Lung (tissue), 11 donors: ENCODE measurements at regions not wholly inside any gene's neighbourhood (a gene's known extent, or its start where the extent isn't known, plus 50 kb on each side); places are given as distances from the start of the nearest gene placed in this dataset.

Source experiments
- ATAC-seq: fragments of 200-7000 bp; cut with Tn5 transposase; one replicate; pipeline ENCODE4 v1.9.1; 2020; ENCODE audit warnings: moderate number of reproducible peaks; ENCODE audit not compliant: insufficient read depth, low FRiP score
- DNase-seq, 3 donors: peaks; one replicate each; pipeline ENCODE4 v3.0.0-alpha.2; 2013 to 2017
- H3K27ac ChIP-seq, 2 donors: one replicate each; pipeline ENCODE4 v1.5.1; 2013; ENCODE audit warnings: mild to moderate bottlenecking in 2 of 2, moderate library complexity in 2 of 2, control low read depth in 1 of 2, inconsistent platforms in 1 of 2, low read depth in 1 of 2, low read length in 1 of 2
- H3K27me3 ChIP-seq, 3 donors: one replicate each; pipeline ENCODE4 v1.5.1; 2013; ENCODE audit warnings: low read length in 2 of 3; ENCODE audit not compliant: control insufficient read depth in 3 of 3, insufficient read depth in 3 of 3
- H3K36me3 ChIP-seq, 4 donors: one replicate each; pipeline ENCODE4 v1.5.1; 2013; ENCODE audit warnings: low read length in 4 of 4, mild to moderate bottlenecking in 1 of 4, moderate library complexity in 1 of 4; ENCODE audit not compliant: control insufficient read depth in 4 of 4, insufficient read depth in 4 of 4
- H3K4me1 ChIP-seq, 5 donors: one replicate each; pipeline ENCODE4 v1.5.1; 2013; ENCODE audit warnings: low read length in 5 of 5, mild to moderate bottlenecking in 2 of 5, moderate library complexity in 1 of 5; ENCODE audit not compliant: control insufficient read depth in 5 of 5, insufficient read depth in 5 of 5
- H3K4me3 ChIP-seq: one replicate; pipeline ENCODE4 v1.5.1; 2013; ENCODE audit warnings: mild to moderate bottlenecking, control low read depth, moderate library complexity
- H3K9ac ChIP-seq, 2 donors: one replicate each; pipeline ENCODE4 v1.5.1; 2013; ENCODE audit warnings: low read length in 2 of 2, control low read depth in 1 of 2; ENCODE audit not compliant: insufficient read depth in 1 of 2
- H3K9me3 ChIP-seq, 4 donors: one replicate each; pipeline ENCODE4 v1.5.1; 2013; ENCODE audit warnings: low read length in 3 of 4, mild to moderate bottlenecking in 1 of 4, moderate library complexity in 1 of 4; ENCODE audit not compliant: control insufficient read depth in 4 of 4, insufficient read depth in 3 of 4
- WGBS, 2 donors: extraction: QIAGEN DNeasy Blood & Tissue Kit; methylation state at CpG; one replicate each; pipeline ENCODE4 v1.1.7; 2013; 5-methylcytosine and 5-hydroxymethylcytosine counted together
- TF ChIP-seq, protein P1 (sequence below): IDR thresholded peaks from 2 replicates; pipeline ENCODE4 v1.5.1; 2012; ENCODE audit warnings: mild to moderate bottlenecking; ENCODE audit errors: control extremely low read depth, extremely low read depth
- donor health status: control.
- donor health status: control.
- donor health status: Bipolar disorder and iron deficiency.
- donor health status: healthy.
- donor health status: DM: yes; HTN: yes; CAD: no.

DNA sequence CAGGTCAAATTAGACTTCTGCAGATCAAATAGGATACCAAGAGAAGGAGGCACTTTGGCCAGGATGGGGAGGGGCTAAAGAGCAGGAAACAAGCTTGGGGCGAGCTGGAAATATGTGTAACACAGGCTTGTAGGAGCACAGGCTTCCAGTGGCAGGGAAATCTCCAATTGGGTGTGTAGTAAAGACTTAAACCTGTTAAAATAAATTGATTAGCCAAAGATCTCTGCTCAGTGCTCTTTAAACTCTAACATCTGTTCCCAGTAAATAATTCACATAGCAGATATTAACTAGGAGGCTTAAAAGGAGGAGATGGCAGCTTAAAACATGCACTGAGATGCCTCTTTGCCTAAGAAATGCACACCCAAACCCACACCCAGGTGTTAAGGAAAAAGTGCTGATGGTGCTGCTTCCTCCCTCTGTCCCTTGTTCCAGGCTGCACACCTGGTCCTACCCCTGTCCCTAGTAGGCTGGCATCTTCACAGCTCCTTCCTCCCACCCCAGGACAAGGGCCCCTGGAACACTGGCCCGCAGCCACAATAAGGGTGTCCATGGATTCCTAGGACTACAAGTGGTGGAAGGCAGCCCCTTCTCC lies 93.5 kb upstream of the MLN start:
- 58 to 65% methylated on average over 2 of the region's 2 CpGs for whole genome bisulfite sequencing, 2 donors
- no peak overlapping the region for H3K9ac ChIP-seq

DNA sequence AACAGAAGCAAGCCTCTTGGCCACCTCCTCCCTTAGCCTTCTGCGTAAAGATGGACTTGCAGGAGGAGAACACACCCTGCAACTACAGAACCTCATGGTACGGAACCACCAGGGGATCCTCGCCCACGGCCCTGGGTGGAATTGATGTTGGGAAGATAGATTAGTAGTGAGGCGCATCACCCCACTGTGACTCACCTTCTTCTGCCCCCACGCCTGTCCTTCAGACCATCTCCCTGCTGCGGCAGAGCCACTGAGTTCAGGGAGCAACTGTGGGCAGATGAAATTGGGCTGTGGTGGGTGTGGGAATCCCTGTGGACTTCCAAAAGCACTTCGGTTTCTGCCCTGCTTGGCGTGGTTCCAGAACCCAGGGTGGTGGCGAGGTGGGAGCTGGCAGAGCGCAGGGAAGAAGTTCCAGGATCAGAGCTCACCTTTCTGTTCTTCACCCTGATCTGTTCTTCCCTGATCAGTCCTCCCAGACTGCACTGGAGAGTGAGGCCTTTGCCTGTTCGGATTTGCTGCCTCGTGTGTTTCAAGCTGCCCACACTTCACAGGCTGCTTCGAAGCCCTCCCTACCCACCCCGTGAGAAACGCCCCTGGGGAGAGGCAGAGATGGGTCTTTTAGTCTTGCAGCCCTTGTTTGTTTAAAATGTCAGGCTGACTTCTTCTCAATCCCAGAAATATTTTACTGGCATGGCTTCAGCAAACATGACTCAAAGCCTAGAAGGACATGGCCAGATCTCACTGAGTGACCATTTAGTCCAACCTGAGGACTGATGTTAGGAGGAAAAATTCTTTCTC lies 92.8 kb upstream of the MLN start:
- TF ChIP-seq, protein P1, sequence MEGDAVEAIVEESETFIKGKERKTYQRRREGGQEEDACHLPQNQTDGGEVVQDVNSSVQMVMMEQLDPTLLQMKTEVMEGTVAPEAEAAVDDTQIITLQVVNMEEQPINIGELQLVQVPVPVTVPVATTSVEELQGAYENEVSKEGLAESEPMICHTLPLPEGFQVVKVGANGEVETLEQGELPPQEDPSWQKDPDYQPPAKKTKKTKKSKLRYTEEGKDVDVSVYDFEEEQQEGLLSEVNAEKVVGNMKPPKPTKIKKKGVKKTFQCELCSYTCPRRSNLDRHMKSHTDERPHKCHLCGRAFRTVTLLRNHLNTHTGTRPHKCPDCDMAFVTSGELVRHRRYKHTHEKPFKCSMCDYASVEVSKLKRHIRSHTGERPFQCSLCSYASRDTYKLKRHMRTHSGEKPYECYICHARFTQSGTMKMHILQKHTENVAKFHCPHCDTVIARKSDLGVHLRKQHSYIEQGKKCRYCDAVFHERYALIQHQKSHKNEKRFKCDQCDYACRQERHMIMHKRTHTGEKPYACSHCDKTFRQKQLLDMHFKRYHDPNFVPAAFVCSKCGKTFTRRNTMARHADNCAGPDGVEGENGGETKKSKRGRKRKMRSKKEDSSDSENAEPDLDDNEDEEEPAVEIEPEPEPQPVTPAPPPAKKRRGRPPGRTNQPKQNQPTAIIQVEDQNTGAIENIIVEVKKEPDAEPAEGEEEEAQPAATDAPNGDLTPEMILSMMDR: no peak

More for the DNA sequence above, 93.5 kb upstream of the MLN start:
- Histone ChIP-seq H3K27me3 (no peaks in the 10 kb centered on the region), H3K9me3 (no peaks in the 10 kb centered on the region), H3K36me3 (no peaks in the 10 kb centered on the region), H3K27ac (no peak overlapping the region), H3K4me1 (peaks cover 0 to 12% (median 0%) of the 10 kb centered on the region in 5 donors), H3K4me3 (no peak overlapping the region)
- DNase-seq: peak; percentile 32 to 59 (median 50)
- ATAC-seq: no peak
- TF ChIP-seq, protein P1: no peak

DNA sequence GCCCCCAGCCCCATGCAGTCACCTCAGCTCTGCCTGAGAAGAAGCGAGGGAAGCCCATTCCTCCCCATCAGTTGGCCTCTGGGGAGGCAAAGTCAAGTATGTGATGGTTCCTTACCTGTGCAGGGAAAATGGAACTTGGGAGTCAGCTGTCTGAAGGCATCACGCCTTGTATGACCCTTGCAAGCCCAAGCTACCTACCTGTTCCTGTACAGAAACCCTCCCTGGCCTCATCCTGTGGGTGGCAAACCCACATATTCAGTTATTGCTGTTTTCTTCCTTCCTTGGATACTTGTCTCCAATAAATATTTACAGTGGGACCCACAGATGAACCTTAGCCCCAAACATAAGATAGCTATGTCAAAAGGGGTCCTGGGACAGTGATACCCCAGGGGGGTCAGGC lies 92.2 kb upstream of the MLN start:
- TF ChIP-seq, protein P1: no peak
- DNase-seq: no peak
- Histone ChIP-seq H3K4me1 (peaks cover 0 to 12% (median 0%) of the 10 kb centered on the region in 5 donors), H3K9me3 (no peaks in the 10 kb centered on the region), H3K27me3 (no peaks in the 10 kb centered on the region), H3K4me3 (no peak overlapping the region), H3K9ac (no peak overlapping the region), H3K27ac (no peak overlapping the region), H3K36me3 (no peaks in the 10 kb centered on the region)
- no peak for ATAC-seq
- 86 to 87% methylated on average over 2 of the region's 2 CpGs for WGBS, 2 donors

More for the DNA sequence above, 92.8 kb upstream of the MLN start:
- Histone ChIP-seq H3K36me3 (no peaks in the 10 kb centered on the region), H3K4me3 (no peak overlapping the region), H3K9me3 (no peaks in the 10 kb centered on the region), H3K27ac (no peak overlapping the region), H3K4me1 (peaks cover 0 to 12% (median 0%) of the 10 kb centered on the region in 5 donors), H3K27me3 (no peaks in the 10 kb centered on the region), H3K9ac (no peak overlapping the region)
- ATAC-seq: no peak
- DNase-seq: no peak
- whole genome bisulfite sequencing, 2 donors: 69 to 86% methylated on average over 16 of the region's 16 CpGs
